Parathyroid adenoma (tissue), 2 donors: ENCODE measurements at regions not wholly inside any gene's neighbourhood (a gene's known extent, or its start where the extent isn't known, plus 50 kb on each side); places are given as distances from the start of the nearest gene placed in this dataset.

Source experiments
- H2AFZ ChIP-seq: fragments of 300-600 bp; sonication (generic); one replicate; pipeline ENCODE4 v1.7.0; 2017; ENCODE audit warnings: antibody characterized with exemption, mild to moderate bottlenecking
- H3K27ac ChIP-seq: fragments of 300-600 bp; sonication (generic); one replicate; pipeline ENCODE4 v1.7.0; 2017
- H3K27me3 ChIP-seq: fragments of 300-600 bp; sonication (generic); one replicate; pipeline ENCODE4 v1.7.0; 2017; ENCODE audit warnings: low read length; ENCODE audit not compliant: control insufficient read depth, insufficient read depth
- H3K36me3 ChIP-seq: fragments of 300-600 bp; sonication (generic); one replicate; pipeline ENCODE4 v1.7.0; 2017; ENCODE audit warnings: low read length; ENCODE audit not compliant: control insufficient read depth, insufficient read depth
- H3K4me1 ChIP-seq: fragments of 300-600 bp; sonication (generic); one replicate; pipeline ENCODE4 v1.7.0; 2017; ENCODE audit warnings: control low read depth
- H3K4me2 ChIP-seq: fragments of 300-600 bp; sonication (generic); one replicate; pipeline ENCODE4 v1.7.0; 2017; ENCODE audit warnings: low read length
- H3K4me3 ChIP-seq: fragments of 300-600 bp; sonication (generic); one replicate; pipeline ENCODE4 v1.7.0; 2017; ENCODE audit warnings: low read depth, low read length
- H3K79me2 ChIP-seq: fragments of 300-600 bp; sonication (generic); one replicate; pipeline ENCODE4 v1.7.0; 2017; ENCODE audit warnings: control low read depth
- H3K9ac ChIP-seq: fragments of 300-600 bp; sonication (generic); one replicate; pipeline ENCODE4 v1.7.0; 2017; ENCODE audit warnings: mild to moderate bottlenecking
- H3K9me3 ChIP-seq: fragments of 300-600 bp; sonication (generic); one replicate; pipeline ENCODE4 v1.7.0; 2017; ENCODE audit warnings: low read length; ENCODE audit not compliant: control insufficient read depth
- TF ChIP-seq, protein P1 (sequence below): fragments of 300-600 bp; sonication (generic); IDR thresholded peaks from one replicate; pipeline ENCODE4 v1.7.0; 2017; ENCODE audit warnings: antibody characterized with exemption, mild to moderate bottlenecking
- donor health status: primary hyperparathyroidism.

DNA sequence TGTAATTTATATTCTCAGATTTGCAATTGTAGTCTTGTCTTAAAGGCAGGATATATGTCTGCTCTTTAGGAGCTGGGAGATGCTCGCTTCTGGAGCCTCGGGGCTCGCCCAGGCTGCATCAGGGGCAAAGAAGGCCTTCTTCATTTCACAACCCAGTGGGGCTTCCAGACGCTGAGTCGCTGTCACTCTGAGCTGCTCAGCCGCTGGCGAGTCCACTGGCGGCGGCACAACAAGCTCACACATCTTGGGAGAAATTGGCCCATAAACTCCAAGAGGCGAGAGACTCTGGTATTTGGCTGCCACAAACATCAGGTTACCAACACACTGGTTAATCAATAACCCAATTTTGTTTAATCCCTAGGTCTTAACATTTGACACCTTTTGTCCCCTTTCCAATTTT lies 216.6 kb downstream of the ATG4C start:
- Histone ChIP-seq H3K27ac (no peak overlapping the region), H3K4me3 (no peak overlapping the region), H3K4me1 (no peaks in the 10 kb centered on the region), H2AFZ (no peak overlapping the region), H3K79me2 (no peaks in the 10 kb centered on the region), H3K9ac (no peak overlapping the region), H3K9me3 (no peaks in the 10 kb centered on the region), H3K36me3 (no peaks in the 10 kb centered on the region), H3K27me3 (no peaks in the 10 kb centered on the region), H3K4me2 (no peak overlapping the region)
- TF ChIP-seq, protein P1, sequence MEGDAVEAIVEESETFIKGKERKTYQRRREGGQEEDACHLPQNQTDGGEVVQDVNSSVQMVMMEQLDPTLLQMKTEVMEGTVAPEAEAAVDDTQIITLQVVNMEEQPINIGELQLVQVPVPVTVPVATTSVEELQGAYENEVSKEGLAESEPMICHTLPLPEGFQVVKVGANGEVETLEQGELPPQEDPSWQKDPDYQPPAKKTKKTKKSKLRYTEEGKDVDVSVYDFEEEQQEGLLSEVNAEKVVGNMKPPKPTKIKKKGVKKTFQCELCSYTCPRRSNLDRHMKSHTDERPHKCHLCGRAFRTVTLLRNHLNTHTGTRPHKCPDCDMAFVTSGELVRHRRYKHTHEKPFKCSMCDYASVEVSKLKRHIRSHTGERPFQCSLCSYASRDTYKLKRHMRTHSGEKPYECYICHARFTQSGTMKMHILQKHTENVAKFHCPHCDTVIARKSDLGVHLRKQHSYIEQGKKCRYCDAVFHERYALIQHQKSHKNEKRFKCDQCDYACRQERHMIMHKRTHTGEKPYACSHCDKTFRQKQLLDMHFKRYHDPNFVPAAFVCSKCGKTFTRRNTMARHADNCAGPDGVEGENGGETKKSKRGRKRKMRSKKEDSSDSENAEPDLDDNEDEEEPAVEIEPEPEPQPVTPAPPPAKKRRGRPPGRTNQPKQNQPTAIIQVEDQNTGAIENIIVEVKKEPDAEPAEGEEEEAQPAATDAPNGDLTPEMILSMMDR = no peak

- Histone ChIP-seq H3K9ac (no peak overlapping the region), H3K9me3 (no peaks in the 10 kb centered on the region), H3K4me3 (no peak overlapping the region), H3K36me3 (no peaks in the 10 kb centered on the region), H3K4me2 (no peak overlapping the region), H3K27ac (no peak overlapping the region), H3K79me2 (no peaks in the 10 kb centered on the region), H3K4me1 (no peaks in the 10 kb centered on the region), H3K27me3 (no peaks in the 10 kb centered on the region), H2AFZ (no peak overlapping the region)
- TF ChIP-seq, protein P1 = no peak
Measured at GRCh38 chr1:63004868-63005267, 220.9 kb downstream of the ATG4C start.

DNA sequence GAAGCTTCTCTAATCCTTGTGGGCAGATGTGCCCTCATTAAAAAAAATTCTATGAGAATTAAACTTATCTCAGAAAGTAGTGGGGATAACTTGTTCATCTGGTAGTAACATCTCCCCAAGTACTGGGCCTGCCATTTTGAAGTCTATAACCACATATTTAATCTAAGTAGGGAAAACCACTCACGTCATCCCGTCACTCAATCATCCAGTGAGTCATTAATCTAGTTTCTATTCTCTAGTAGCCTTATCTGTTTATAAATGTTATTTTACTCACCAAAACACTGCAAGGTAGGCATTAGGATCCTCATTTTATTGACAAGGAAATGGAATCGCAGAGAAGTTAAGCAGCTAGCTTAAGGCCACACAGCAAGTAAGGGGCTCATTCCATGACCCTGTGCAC lies 221.9 kb downstream of the ATG4C start:
- no peak overlapping the region for H3K27ac ChIP-seq
- H3K4me1 ChIP-seq = no peaks in the 10 kb centered on the region
- H3K9ac ChIP-seq = no peak overlapping the region
- TF ChIP-seq, protein P1 = no peak
- H3K4me2 ChIP-seq = no peak overlapping the region
- H3K9me3 ChIP-seq = no peaks in the 10 kb centered on the region
- no peak overlapping the region for H3K4me3 ChIP-seq
- no peak overlapping the region for H2AFZ ChIP-seq
- no peaks in the 10 kb centered on the region for H3K27me3 ChIP-seq
- H3K36me3 ChIP-seq = no peaks in the 10 kb centered on the region
- H3K79me2 ChIP-seq = no peaks in the 10 kb centered on the region

DNA sequence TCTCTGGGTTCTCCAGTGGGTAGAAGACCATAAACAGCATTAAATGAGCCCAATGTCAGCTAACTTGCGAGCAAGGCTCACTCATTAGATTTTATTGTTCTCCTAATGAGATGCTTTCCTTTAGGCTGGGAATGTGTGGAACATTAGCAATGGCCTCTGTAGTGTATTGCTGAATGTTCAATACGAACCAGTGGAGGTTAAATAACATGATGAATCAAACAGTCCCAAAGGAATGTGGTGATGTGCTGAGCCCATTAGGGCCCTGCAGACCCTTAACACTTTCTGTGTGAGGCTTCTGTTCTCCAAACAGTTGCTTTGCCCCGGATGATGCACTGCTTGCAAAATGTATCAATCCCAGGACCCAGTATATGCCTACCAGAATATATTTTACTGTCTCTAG lies 225.5 kb downstream of the ATG4C start:
- H3K27me3 ChIP-seq = no peaks in the 10 kb centered on the region
- no peak overlapping the region for H3K4me2 ChIP-seq
- H3K9me3 ChIP-seq = no peaks in the 10 kb centered on the region
- H3K27ac ChIP-seq = no peak overlapping the region
- H3K4me1 ChIP-seq = no peaks in the 10 kb centered on the region
- TF ChIP-seq, protein P1 = no peak
- H3K4me3 ChIP-seq = no peak overlapping the region
- no peak overlapping the region for H3K9ac ChIP-seq
- H2AFZ ChIP-seq = no peak overlapping the region
- no peaks in the 10 kb centered on the region for H3K79me2 ChIP-seq
- no peaks in the 10 kb centered on the region for H3K36me3 ChIP-seq

- H3K36me3 ChIP-seq = no peaks in the 10 kb centered on the region
- no peak overlapping the region for H3K27ac ChIP-seq
- TF ChIP-seq, protein P1 = no peak
- no peaks in the 10 kb centered on the region for H3K79me2 ChIP-seq
- no peaks in the 10 kb centered on the region for H3K4me1 ChIP-seq
- no peak overlapping the region for H2AFZ ChIP-seq
- H3K4me2 ChIP-seq = no peak overlapping the region
- no peak overlapping the region for H3K9ac ChIP-seq
- H3K9me3 ChIP-seq = no peaks in the 10 kb centered on the region
- H3K4me3 ChIP-seq = no peak overlapping the region
- H3K27me3 ChIP-seq = no peaks in the 10 kb centered on the region
Measured at GRCh38 chr1:63010913-63011660, 227.2 kb downstream of the ATG4C start.
